ENCODE measurements at regions not wholly inside any gene's neighbourhood (a gene's known extent, or its start where the extent isn't known, plus 50 kb on each side); places are given as distances from the start of the nearest gene placed in this dataset.
"Not testable (repeated sequence)": the region's sequence is repeated elsewhere in the genome, so short reads cannot be mapped to it uniquely, and the experiment has no call there.

DNA sequence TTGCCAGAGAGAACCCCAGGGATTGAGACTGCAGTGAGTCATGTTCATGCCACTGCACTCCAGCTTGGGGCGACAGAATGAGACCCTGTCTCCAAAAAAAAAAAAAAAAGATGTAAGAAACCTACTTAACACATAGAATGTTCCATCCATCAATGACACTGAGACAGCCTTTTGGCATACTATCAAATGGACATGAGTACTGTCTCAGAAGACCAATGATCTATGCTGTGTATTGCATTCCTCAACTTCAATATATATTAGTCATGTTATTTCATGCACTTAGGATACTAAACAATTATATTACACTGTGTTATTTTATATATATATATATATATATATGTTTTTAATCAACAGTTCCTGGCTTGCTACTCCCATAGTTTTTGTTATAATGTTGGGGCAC lies 57.1 kb upstream of the ANKH start:
- peak; percentile 6 for DNase-seq

DNA sequence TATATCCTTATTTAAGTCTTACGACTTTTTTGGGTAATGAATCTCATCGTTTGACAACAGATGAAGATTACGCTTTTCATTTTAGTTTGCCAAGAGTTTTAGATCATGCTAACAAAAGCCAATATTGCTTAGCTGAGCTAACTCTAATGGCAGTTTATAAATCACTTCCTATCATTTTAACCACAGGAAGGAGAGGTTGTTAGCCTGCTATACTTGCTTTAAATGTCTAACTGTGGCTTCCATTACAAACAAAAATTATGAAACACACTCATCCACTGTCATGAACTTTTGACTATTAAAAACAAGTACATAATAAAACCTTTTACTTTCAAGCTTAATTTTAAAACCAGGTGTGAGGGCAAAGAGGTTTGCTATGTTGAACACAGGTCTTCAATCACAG lies 53.7 kb upstream of the ANKH start:
- no peak for DNase-seq

DNA sequence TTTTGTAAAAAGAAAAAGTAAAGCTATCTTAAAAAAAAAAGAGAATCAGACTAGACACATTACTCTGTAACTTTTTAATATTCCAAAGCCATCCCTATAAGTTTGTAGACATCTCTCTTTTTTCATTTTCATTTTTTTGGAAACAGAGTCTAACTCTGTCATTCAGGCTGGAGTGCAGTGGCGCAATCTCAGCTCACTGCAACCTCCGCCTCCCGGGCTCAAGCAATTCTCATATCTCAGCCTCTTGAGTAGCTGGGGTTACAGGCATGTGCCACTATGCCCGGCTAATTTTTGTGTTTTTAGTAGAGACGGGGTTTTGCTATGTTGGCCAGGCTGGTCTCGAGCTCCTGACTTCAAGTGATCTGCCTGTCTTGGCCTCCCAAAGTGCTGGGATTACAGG lies 51.4 kb upstream of the ANKH start:
- not testable (repeated sequence) for DNase-seq

DNA sequence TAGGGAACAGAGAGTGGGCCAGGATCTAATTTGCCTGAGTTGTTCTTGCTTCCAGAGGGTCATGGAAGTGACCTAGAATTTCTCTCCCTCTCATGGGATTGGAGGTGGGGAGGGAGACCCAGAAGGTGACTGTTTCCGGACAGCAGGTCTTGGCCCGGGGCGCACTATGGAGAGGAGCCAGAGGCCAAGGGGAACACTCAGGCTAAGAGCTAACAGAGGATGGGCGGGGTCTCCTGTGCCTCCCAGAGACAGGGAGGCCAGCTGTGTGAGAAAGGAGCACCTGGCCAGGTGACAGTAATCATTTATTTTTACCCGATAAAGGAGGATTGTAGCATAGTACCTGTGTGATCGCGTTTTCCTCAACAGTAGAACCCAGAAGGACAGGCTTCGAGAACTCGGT lies 50.9 kb upstream of the ANKH start:
- no peak for DNase-seq
